ENCODE measurements at regions not wholly inside any gene's neighbourhood (a gene's known extent, or its start where the extent isn't known, plus 50 kb on each side); places are given as distances from the start of the nearest gene placed in this dataset.
"Not testable (repeated sequence)": the region's sequence is repeated elsewhere in the genome, so short reads cannot be mapped to it uniquely, and the experiment has no call there.

GRCh38 chr1:207196135-207196534 lies 92.1 kb downstream of the C4BPA start:
- POLR2A ChIA-PET; ATAC-seq; BruUV-seq (replicated peaks): not testable (repeated sequence)

DNA sequence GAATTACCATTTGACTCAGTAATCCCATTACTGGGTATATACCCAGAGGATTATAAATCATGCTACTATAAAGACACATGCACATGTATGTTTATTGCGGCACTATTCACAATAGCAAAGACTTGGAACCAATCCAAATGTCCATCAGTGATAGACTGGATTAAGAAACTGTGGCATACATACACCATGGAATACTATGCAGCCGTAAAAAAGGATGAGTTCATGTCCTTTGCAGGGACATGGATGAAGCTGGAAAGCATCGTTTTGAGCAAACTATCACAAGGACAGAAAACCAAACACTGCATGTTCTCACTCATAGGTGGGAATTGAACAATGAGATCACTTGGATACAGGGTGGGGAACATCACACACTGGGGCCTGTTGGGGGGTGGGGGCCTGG lies 97.5 kb downstream of the C4BPA start:
- CTCF ChIA-PET; H3K27me3 ChIP-seq (ENCODE audit: control insufficient read depth, insufficient read depth, low read length); DNase-seq (ENCODE audit: low read depth, low spot score); intact Hi-C loops (cut with micrococcal nuclease; ENCODE audit: unreplicated experiment); BruUV-seq (replicated peaks); H3K36me3 ChIP-seq (ENCODE audit: control insufficient read depth, insufficient read depth, low read length); H3K4me3 ChIP-seq (ENCODE audit: low read depth in 2 of 2, low read length in 2 of 2); H3K9me3 ChIP-seq (ENCODE audit: control insufficient read depth, insufficient read depth, low read depth, low read length); in situ Hi-C loops (cut with HindIII; ENCODE audit: low pct_unique_long_range_greater_than_20kb, low sequenced_read_pairs); H3K4me1 ChIP-seq (ENCODE audit: control insufficient read depth, insufficient read depth, low read length); H3K27ac ChIP-seq (ENCODE audit: low read length); POLR2A ChIA-PET; ATAC-seq: not testable (repeated sequence)

More at GRCh38 chr1:207196135-207196534, 92.1 kb downstream of the C4BPA start:
- DNase-seq (ENCODE audit: low read depth, low spot score); H3K36me3 ChIP-seq (ENCODE audit: control insufficient read depth, insufficient read depth, low read length); intact Hi-C loops (cut with micrococcal nuclease; ENCODE audit: unreplicated experiment); in situ Hi-C loops (cut with HindIII; ENCODE audit: low pct_unique_long_range_greater_than_20kb, low sequenced_read_pairs); CTCF ChIA-PET; H3K4me3 ChIP-seq (ENCODE audit: low read depth in 2 of 2, low read length in 2 of 2); H3K9me3 ChIP-seq (ENCODE audit: control insufficient read depth, insufficient read depth, low read depth, low read length); H3K4me1 ChIP-seq (ENCODE audit: control insufficient read depth, insufficient read depth, low read length); H3K27ac ChIP-seq (ENCODE audit: low read length); H3K27me3 ChIP-seq (ENCODE audit: control insufficient read depth, insufficient read depth, low read length): not testable (repeated sequence)

DNA sequence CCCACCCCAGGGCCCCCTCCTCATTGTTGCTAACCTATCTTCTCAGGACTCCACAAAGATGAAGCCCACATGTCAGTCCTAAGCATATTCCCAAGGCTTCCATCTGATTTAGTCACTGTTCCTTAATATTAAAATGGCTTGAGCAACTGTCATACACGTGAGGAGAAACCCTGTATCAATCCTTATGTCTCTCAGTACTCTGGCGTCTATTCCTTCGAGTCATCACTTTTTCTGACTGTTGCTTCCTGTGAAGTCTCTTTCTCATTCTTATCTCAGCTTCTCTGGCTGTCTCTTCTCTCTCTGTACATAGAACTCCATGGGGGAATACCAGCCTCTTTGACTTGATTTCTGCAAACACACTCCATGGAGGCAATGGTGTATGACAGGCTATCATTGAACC lies 98.4 kb downstream of the C4BPA start:
- in situ Hi-C loops (cut with HindIII; ENCODE audit: low pct_unique_long_range_greater_than_20kb, low sequenced_read_pairs) (no loop called here), intact Hi-C loops (cut with micrococcal nuclease; ENCODE audit: unreplicated experiment) (no loop called here)
- Histone ChIP-seq H3K4me1 (ENCODE audit: control insufficient read depth, insufficient read depth, low read length) (no peaks in the 10 kb centered on the region), H3K36me3 (ENCODE audit: control insufficient read depth, insufficient read depth, low read length) (no peaks in the 10 kb centered on the region), H3K27me3 (ENCODE audit: control insufficient read depth, insufficient read depth, low read length) (no peaks in the 10 kb centered on the region), H3K4me3 (ENCODE audit: low read depth in 2 of 2, low read length in 2 of 2) (no peak overlapping the region), H3K9me3 (ENCODE audit: control insufficient read depth, insufficient read depth, low read depth, low read length) (no peaks in the 10 kb centered on the region; the same call in 1 of the 2 replicates), H3K27ac (ENCODE audit: low read length) (no peak overlapping the region)
- no TSS peak for BruUV-seq (replicated peaks)
- TF ChIP-seq, protein P1, sequence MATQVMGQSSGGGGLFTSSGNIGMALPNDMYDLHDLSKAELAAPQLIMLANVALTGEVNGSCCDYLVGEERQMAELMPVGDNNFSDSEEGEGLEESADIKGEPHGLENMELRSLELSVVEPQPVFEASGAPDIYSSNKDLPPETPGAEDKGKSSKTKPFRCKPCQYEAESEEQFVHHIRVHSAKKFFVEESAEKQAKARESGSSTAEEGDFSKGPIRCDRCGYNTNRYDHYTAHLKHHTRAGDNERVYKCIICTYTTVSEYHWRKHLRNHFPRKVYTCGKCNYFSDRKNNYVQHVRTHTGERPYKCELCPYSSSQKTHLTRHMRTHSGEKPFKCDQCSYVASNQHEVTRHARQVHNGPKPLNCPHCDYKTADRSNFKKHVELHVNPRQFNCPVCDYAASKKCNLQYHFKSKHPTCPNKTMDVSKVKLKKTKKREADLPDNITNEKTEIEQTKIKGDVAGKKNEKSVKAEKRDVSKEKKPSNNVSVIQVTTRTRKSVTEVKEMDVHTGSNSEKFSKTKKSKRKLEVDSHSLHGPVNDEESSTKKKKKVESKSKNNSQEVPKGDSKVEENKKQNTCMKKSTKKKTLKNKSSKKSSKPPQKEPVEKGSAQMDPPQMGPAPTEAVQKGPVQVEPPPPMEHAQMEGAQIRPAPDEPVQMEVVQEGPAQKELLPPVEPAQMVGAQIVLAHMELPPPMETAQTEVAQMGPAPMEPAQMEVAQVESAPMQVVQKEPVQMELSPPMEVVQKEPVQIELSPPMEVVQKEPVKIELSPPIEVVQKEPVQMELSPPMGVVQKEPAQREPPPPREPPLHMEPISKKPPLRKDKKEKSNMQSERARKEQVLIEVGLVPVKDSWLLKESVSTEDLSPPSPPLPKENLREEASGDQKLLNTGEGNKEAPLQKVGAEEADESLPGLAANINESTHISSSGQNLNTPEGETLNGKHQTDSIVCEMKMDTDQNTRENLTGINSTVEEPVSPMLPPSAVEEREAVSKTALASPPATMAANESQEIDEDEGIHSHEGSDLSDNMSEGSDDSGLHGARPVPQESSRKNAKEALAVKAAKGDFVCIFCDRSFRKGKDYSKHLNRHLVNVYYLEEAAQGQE (IDR thresholded peaks at IDR 0.05; ENCODE audit: insufficient read depth in 1 of 2, low read depth in 2 of 2, low read length in 1 of 2) = no peak
- TF ChIP-seq TCF7L2 (IDR thresholded peaks at IDR 0.05; ENCODE audit: low read depth, low read length) = no peak
- TF ChIP-seq POLR2AphosphoS5 (IDR thresholded peaks at IDR 0.05; ENCODE audit: low read depth, low read length) = no peak
- no peak for TF ChIP-seq SIN3A (IDR thresholded peaks at IDR 0.05; ENCODE audit: borderline replicate concordance, insufficient read depth, low read depth, low read length)
- TF ChIP-seq CTCF (IDR thresholded peaks at IDR 0.05) = no peak
- ChIA-PET CTCF (no interaction called here), POLR2A (no interaction called here)
- ATAC-seq (no peak), DNase-seq (ENCODE audit: low read depth, low spot score) (no peak)

Data from Panc1 (cell line).